NCI-H1105 treated with DMSO at 0.1 percent for 48 hours (cell line): ENCODE measurements at regions not wholly inside any gene's neighbourhood (a gene's known extent, or its start where the extent isn't known, plus 50 kb on each side); places are given as distances from the start of the nearest gene placed in this dataset.
"Not testable (repeated sequence)": the region's sequence is repeated elsewhere in the genome, so short reads cannot be mapped to it uniquely, and the experiment has no call there.

Experiments
- DNase-seq: peaks from one replicate; lab custom pipeline; 2025; lab: John Stamatoyannopoulos, UW

DNA sequence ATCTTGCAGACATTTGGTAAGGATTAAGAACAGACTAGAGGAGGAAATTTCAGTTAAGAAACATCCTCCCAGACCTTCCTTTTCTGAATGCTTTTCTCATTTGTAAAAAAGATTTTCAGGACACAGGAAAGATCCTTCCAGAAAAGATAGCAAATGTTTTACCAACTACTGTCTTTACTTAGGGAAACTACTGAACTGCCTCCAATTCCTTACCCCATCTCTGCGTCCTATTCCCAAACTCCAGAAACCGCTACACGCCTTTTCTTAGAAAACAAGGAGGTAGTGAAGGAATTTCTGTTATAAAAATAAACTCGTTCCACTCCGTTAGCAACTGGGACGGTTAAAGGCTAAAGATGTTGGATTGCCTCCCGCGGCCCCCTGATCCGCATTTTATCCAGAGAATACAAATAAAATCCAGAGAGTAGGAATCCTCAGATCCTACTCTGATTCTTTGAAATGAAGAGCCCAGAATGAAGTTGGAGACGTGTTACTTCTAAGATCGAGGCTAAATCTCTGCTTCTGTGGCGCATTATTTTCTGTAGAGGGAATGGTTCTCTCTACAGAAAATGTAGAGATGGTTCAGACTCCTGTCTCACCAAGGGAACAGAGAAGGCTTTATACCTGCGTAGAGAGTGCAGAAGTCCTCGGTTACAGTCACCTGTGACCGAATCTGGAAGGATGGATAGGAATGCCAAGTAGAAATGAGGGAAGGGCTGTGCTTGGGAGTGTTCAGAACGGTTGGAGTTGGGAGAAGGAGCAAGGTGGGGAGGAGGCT lies 133.0 kb downstream of the GPX5 start:
- DNase-seq, result no peak

GRCh38 chr6:28659250-28659566 lies 133.5 kb downstream of the GPX5 start:
- DNase-seq, result no peak

DNA sequence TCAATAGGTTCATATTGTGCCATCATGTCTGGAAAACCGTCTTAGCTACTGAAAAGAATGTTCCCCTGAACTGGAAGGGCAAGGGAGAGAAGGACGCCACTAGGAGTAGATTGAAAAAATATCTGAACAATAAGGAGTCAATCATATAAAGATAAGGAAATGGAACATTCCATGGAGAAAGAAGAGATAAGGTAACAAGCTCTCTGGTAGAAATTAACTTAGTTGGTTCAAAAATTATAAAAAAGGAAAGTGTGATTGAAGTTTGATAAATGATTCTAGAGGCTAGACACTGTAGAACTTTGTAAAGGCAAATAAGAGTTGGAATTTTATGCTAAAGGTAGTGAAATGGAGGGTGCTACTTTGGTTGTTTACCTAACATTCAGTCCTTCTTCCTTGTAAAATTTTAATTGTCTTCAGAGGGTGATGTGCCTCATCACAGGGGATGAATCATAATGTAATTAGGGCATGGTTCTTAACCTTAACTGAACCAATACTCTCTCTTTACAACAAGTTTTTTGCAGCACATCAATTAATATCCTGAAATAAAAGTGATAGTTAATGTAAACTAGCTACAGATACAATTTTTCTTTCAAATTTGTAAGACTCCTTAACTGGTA lies 135.5 kb downstream of the GPX5 start:
- DNase-seq, result no peak

DNA sequence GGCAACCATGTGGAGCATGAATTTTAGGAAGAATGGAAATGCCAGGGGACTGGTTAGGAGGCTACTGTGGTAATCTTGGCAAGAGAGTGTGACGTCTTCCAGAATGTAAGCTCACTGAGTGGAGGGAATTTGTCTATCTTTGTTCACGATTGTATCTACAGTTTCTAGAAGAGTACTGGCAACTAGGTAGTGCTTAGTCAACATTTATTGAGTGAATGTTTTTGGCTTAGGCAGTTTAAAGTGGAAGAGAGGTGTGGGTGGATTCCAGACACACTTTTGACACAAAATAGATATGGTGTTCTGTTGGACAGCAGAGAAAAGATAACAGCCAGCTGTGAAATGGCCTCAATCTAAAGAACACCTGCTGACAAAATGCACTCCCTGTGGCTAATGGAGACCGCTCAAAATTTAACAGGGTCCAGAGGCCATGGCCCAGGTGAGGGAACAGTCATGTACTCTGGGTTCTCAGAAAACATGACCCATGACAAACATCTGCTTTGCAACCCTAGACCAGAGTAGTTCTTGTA lies 139.3 kb downstream of the GPX5 start:
- DNase-seq, result no peak

- no peak for DNase-seq
Measured at GRCh38 chr6:28673417-28673786, 147.7 kb downstream of the GPX5 start.

DNA sequence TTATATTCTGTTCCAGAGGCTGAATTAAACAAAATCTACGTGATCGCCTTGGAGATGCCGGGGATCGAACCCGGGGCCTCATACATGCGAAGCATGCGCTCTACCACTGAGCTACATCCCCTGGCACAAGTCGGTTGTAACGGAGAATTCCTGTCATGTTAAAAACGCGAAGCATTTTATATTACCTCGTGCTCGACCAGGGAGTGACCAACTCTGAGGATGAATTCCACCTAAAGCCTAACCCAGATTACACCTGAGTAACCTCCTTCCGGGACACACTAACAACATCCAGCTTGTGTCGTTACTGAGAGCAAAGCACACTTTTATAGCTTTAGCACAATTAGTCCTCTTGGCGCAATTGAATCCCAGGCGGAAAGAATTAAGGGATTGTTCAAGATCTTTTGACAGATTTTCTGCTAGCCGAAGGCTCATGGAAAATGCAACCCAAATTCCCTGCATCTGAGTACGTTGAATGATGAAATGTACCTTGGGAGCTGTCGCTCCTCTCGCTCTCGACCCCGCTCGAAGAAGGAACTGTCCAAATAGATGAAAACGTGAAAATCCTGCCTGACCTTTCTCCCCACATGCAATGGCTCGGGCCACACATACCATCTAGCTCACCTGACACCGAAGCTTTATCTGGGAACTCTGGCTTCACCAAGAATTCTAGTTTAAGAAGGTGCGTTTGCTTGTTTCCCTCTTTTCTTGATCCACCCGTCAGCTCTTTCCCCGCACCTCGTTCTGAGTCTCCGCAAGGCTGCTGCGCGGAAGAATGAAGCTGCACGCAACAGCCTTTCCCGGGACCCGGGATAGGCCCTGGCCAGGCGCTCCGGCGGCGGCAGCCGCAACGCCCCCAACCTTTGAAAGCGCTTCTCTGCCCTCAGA lies 148.3 kb downstream of the GPX5 start:
- peak; percentile 76 for DNase-seq

DNA sequence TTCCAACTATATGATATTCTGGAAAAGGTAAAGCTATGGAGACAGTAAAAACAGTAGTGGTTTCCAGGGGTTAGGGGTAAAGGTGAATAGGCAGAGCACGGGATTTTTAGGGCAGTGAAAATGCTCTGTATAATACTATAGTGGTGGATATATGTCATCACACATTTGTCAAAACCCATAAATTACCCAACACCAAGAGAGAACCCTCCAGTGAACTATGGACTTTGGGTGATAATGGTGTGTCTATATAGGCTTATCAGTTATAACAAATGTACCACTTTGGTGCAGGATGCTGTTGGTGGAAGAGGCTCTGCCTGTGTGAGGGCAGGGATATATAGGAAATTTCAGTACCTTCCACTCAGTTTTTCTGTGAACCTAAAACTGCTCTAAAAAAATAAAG lies 149.9 kb downstream of the GPX5 start:
- no peak for DNase-seq

DNA sequence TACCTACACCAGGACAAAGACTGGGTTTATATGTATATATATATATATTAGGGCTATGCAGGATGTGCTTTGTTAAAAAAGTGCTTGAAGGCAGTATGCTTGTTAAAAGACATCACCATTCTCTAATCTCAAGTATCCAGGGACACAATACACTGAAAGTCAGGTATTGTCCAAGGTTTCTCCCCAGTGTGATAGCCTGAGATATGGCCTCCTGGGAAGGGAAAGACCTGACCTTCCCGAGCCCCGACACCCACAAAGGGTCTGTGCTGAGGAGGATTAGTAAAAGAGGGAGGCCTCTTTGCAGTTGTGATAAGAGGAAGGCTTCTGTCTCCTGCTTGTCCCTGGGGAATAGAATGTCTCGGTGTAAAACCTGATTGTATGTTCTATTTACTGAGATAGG lies 156.9 kb downstream of the GPX5 start:
- DNase-seq, result no peak

DNA sequence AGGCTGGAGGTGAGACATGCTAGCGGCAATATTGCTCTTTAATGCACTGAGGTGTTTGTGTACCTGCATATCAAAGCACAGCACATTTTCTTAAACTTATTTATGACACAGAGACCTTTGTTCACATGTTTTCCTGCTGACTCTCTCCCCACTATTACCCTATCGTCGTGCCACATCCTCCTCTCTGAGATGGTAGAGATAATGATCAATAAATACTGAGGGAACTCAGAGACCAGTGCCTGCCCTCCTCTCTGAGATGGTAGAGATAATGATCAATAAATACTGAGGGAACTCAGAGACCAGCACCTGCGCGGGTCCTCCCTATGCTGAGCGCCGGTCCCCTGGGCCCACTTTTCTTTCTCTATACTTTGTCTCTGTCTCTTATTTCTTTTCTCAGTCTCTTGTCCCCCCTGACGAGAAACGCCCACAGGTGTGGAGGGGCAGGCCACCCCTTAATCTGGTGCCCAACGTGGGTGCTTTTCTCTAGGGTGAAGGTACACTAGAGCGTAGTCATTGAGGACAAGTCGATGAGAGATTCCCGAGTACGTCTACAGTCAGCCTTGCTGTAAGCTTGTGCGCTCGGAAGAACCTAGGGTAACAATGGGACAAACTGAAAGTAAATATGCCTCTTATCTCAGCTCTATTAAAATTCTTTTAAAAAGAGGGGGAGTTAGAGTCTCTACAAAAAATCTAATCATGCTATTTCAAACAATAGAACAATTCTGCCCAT lies 157.4 kb downstream of the GPX5 start:
- DNase-seq, result not testable (repeated sequence)

- peak; percentile 60 for DNase-seq
Measured at GRCh38 chr6:28683945-28684538, 158.4 kb downstream of the GPX5 start.

- peak; percentile 14 for DNase-seq
Measured at GRCh38 chr6:28685960-28686359, 160.3 kb downstream of the GPX5 start.

GRCh38 chr6:28686446-28687027 lies 160.9 kb downstream of the GPX5 start:
- peak; percentile 67 for DNase-seq

DNA sequence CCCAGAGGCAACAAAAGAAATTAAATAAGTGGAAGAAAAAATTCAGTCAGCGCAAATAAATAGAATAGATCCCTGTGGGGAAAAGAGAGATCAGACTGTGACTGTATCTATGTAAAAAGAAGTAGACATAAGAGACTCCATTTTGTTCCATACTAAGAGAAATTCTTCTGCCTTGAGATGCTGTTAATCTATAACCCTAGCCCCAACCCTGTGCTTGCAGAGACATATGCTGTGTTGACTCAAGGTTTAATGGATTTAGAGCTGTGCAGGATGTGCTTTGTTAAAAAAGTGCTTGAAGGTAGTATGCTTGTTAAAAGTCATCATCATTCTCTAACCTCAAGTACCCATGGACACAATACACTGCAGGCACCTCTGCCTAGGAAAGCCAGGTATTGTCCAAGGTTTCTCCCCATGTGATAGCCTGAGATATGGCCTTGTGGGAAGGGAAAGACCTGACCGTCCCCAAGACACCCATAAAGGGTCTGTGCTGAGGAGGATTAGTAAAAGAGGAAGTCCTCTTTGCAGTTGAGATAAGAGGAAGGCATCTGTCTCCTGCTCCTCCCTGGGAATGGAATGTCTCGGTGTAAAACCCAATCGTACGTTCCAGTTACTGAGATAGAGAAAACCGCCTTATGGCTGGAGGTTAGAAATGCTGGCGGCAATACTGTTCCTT lies 161.8 kb downstream of the GPX5 start:
- not testable (repeated sequence) for DNase-seq

- DNase-seq, result not testable (repeated sequence)
Measured at GRCh38 chr6:28691991-28692390, 166.3 kb downstream of the GPX5 start.

- DNase-seq, result no peak
Measured at GRCh38 chr6:28693033-28693750, 167.5 kb downstream of the GPX5 start.

DNA sequence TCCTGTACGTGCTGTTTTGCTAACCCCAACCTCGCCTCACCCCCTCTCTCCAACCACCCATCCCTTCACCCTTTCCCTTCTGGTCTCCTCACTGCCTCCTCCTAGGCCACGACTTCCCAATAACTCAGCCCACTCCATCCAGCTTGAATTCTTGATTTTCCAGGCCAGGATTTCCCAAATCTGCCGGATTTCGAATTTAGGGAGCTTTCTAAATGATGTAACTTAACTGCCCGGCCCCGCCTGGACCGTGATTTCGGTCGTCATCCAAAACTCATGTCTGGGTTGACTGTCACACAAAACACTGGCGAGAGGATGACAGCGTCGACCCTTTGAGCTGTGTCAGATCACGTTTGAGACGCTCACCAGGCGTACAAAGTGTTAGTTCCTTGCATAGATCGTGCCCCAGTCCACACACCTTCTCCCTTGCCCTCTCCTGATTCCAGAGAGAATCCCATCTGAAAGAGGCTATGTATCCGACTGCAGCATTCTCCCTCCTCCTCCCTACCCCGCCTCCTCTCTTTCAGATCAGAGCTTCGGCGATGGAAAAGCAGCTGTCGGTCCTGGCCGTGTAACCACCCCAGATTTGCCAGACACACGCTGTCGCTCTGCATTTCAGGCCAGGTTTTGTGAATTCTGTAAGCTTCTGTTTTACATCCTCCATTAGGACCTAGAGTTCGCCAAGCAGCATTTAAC lies 168.2 kb downstream of the GPX5 start:
- no peak for DNase-seq

GRCh38 chr6:28695715-28696114 lies 170.0 kb downstream of the GPX5 start:
- no peak for DNase-seq

- no peak for DNase-seq
Measured at GRCh38 chr6:28696167-28696566, 170.5 kb downstream of the GPX5 start.

- DNase-seq, result peak; percentile 29
Measured at GRCh38 chr6:28696682-28697081, 171.0 kb downstream of the GPX5 start.
